ENCODE measurements at regions not wholly inside any gene's neighbourhood (a gene's known extent, or its start where the extent isn't known, plus 50 kb on each side); places are given as distances from the start of the nearest gene placed in this dataset.

DNA sequence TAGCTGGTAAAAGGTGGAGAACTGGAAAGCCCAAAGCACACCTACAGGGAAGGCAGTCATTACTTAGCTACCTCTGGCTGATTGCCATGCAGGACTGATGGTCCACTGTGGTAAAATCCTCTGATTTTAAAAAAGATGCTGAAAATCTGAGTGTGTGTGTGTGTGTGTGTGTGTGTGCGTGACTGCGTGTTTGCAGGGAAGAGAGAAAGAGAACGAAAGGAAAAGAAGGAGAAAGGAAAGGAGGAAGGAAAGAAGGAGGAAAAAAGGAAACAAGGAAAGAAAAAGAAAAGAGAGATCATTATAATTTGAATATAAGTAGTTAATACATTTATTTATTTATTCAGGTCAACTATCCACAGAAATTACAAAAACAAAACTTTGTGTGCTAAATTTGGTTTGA, 488.7 kb upstream of the KCNMB2 start:
- TF ChIP-seq, protein P1, sequence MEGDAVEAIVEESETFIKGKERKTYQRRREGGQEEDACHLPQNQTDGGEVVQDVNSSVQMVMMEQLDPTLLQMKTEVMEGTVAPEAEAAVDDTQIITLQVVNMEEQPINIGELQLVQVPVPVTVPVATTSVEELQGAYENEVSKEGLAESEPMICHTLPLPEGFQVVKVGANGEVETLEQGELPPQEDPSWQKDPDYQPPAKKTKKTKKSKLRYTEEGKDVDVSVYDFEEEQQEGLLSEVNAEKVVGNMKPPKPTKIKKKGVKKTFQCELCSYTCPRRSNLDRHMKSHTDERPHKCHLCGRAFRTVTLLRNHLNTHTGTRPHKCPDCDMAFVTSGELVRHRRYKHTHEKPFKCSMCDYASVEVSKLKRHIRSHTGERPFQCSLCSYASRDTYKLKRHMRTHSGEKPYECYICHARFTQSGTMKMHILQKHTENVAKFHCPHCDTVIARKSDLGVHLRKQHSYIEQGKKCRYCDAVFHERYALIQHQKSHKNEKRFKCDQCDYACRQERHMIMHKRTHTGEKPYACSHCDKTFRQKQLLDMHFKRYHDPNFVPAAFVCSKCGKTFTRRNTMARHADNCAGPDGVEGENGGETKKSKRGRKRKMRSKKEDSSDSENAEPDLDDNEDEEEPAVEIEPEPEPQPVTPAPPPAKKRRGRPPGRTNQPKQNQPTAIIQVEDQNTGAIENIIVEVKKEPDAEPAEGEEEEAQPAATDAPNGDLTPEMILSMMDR (conservative IDR thresholded peaks at IDR 0.05): no peak
- no peak for TF ChIP-seq EZH2 (IDR thresholded peaks at IDR 0.05; ENCODE audit: low read depth)

Data from PC-9 (cell line).